ENCODE measurements at regions not wholly inside any gene's neighbourhood (a gene's known extent, or its start where the extent isn't known, plus 50 kb on each side); places are given as distances from the start of the nearest gene placed in this dataset.

DNA sequence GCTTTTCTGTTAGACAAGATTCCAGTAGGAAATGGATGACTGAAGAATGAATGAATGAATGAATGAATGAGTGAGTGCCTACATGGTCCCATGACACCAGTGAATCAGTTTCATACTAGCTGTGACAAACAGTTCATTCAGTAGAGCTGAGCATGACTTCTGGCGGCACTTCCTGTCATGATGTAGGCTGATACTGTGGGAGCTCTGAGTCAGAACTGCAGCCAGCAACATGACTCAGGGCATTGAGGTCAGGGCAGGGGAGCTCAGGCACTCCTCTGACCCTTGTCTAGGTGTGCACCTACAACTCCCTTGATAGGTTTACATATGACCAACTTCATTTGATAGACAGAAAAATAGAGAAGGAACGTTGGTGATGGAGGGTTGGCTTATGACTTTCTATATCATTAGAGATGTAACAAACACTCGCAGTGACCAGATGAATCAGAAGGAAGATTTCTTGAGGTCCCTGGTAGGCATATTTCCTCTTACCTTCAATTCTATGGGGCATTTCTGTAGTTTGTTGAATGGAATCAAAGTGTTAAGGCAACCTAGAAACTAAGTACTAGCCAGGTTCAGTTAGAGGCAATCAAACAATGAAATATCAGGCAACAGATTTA is 139.3 kb upstream of the ARHGAP5 start:
- TF ChIP-seq, protein P1, sequence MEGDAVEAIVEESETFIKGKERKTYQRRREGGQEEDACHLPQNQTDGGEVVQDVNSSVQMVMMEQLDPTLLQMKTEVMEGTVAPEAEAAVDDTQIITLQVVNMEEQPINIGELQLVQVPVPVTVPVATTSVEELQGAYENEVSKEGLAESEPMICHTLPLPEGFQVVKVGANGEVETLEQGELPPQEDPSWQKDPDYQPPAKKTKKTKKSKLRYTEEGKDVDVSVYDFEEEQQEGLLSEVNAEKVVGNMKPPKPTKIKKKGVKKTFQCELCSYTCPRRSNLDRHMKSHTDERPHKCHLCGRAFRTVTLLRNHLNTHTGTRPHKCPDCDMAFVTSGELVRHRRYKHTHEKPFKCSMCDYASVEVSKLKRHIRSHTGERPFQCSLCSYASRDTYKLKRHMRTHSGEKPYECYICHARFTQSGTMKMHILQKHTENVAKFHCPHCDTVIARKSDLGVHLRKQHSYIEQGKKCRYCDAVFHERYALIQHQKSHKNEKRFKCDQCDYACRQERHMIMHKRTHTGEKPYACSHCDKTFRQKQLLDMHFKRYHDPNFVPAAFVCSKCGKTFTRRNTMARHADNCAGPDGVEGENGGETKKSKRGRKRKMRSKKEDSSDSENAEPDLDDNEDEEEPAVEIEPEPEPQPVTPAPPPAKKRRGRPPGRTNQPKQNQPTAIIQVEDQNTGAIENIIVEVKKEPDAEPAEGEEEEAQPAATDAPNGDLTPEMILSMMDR (IDR thresholded peaks at IDR 0.05; ENCODE audit: low read depth, low read length, poor library complexity, severe bottlenecking): no peak
- no peak for TF ChIP-seq EZH2phosphoT487 (IDR thresholded peaks at IDR 0.05; ENCODE audit: borderline replicate concordance, low read length)

Measured in DOHH2 (cell line).